GM12801 (cell line): ENCODE measurements at regions not wholly inside any gene's neighbourhood (a gene's known extent, or its start where the extent isn't known, plus 50 kb on each side); places are given as distances from the start of the nearest gene placed in this dataset.

Source experiments
- TF ChIP-seq, protein P1 (sequence below): IDR thresholded peaks from one replicate; pipeline ENCODE4 v1.5.1; 2011; ENCODE audit warnings: control low read depth; ENCODE audit not compliant: insufficient read length; ENCODE audit errors: extremely low read depth

DNA sequence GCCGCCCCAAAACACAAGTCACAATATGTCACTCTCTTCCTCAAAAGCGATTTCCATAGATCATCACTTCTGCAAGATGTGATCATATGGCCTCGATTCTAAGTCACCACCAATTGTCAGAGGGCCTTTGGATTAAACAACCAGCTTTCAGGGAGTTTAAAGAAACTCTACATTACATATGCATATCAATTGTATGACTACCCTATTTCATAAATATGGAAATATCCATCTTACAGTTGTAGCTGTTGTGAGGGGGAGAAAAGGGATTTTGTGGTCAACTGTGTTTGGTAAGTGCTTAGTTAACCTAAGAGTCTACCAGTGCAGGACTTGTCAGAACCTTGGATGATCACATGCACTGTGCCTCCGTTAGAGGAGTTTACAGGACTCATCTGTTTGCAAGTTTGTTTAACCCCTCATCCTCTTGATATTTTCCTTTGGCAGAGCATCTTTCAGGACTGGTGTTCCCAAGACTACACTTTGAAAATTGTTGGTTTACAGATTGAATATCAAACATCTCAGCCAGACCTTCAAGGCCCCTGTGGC is 99.9 kb downstream of the CHST1 start:
- TF ChIP-seq, protein P1, sequence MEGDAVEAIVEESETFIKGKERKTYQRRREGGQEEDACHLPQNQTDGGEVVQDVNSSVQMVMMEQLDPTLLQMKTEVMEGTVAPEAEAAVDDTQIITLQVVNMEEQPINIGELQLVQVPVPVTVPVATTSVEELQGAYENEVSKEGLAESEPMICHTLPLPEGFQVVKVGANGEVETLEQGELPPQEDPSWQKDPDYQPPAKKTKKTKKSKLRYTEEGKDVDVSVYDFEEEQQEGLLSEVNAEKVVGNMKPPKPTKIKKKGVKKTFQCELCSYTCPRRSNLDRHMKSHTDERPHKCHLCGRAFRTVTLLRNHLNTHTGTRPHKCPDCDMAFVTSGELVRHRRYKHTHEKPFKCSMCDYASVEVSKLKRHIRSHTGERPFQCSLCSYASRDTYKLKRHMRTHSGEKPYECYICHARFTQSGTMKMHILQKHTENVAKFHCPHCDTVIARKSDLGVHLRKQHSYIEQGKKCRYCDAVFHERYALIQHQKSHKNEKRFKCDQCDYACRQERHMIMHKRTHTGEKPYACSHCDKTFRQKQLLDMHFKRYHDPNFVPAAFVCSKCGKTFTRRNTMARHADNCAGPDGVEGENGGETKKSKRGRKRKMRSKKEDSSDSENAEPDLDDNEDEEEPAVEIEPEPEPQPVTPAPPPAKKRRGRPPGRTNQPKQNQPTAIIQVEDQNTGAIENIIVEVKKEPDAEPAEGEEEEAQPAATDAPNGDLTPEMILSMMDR, result no peak

GRCh38 chr11:45563810-45564209 is 101.6 kb downstream of the CHST1 start:
- TF ChIP-seq, protein P1, result no peak

- TF ChIP-seq, protein P1, result no peak
Measured at GRCh38 chr11:45563171-45563570, 102.3 kb downstream of the CHST1 start.

- TF ChIP-seq, protein P1, result no peak
Measured at GRCh38 chr11:45560913-45561281, 104.5 kb downstream of the CHST1 start.

GRCh38 chr11:45560155-45560912 is 105.1 kb downstream of the CHST1 start:
- TF ChIP-seq, protein P1, result no peak

DNA sequence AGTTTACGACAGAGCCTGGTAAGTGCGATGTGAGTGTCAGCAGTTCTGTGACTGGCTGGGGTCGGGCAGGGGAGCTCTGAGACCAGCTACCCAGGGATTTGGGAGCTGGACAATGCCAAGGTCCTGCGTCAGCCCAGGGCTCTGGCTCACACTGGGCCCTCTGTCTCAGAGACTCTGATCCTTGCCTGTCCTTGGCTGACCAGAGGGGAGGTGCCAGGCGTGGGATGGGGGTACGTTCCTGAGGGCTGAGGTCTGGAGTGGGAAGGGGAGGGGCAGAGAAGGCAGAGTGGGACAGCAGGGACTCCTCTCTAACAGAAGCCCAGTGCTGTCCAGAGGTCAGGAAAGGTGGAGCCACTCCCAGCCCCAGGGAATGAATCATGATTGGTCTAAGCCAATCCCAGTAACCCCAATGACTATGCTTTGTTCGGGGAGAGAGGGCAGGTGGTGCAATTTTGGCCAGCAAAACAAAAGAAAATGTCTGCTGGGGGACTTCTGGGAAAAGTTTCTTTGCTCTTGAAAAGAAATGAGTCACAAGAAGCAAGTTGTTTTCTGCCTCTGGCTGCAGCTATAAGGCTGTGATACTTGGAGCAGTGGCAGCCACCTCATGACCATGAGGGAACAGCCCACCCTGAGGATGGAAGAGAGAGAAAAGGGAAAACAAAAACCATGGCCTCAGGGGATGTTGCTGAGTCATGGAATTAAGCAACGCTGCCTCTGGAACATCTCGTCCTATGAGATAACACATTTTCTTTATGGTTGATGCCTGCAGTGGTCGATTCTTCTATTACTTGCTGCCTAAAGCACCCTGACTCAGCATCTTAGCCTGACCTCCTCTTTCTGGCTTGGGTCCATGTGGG is 108.3 kb downstream of the CHST1 start:
- TF ChIP-seq, protein P1, result no peak

GRCh38 chr11:45554230-45554967 is 111.0 kb downstream of the CHST1 start:
- TF ChIP-seq, protein P1, result no peak
